GM10266 (cell line): ENCODE measurements at regions not wholly inside any gene's neighbourhood (a gene's known extent, or its start where the extent isn't known, plus 50 kb on each side); places are given as distances from the start of the nearest gene placed in this dataset.

Source experiments
- DNase-seq: peaks from one replicate; pipeline ENCODE4 v3.0.0; 2012; ENCODE audit errors: extremely low spot score
- TF ChIP-seq, protein P1 (sequence below): IDR thresholded peaks from 2 replicates; pipeline ENCODE4 v1.5.1; 2012; ENCODE audit warnings: mild to moderate bottlenecking, low read depth; ENCODE audit not compliant: control insufficient read depth, insufficient read depth; ENCODE audit errors: missing control alignments

DNA sequence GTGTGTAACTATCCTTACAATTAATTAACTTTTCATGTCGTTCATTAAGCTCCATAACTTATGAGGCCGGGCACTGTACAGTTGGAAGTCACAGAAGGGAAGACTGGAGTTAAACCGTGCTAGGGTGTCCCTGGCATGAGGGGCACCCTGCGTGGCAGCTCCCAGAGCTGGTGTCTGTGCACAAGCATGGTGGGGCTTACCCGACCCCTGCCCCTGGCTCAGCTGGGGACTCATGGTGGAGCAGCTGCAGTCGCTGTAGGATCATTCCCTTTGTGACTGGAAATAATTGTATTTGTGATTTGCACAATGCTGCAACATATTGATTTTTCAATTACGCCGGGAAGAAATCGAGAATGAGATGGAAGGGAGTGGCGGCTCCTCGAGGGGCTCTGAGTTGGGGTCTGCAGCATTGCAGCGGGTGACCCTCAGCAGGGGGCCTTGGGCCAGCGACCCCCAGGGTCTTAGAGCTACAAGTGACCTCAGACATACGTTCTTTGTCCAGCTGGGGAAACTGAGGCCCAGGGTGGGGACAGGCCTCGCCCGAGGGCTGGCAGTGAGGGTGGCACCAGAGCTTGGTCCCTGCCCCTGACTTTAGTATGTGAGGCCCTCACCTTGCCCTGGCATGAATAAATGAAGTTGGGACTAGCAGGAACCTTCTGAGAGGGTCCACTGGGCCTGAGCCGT, 125.4 kb downstream of the KIF26A start:
- TF ChIP-seq, protein P1, sequence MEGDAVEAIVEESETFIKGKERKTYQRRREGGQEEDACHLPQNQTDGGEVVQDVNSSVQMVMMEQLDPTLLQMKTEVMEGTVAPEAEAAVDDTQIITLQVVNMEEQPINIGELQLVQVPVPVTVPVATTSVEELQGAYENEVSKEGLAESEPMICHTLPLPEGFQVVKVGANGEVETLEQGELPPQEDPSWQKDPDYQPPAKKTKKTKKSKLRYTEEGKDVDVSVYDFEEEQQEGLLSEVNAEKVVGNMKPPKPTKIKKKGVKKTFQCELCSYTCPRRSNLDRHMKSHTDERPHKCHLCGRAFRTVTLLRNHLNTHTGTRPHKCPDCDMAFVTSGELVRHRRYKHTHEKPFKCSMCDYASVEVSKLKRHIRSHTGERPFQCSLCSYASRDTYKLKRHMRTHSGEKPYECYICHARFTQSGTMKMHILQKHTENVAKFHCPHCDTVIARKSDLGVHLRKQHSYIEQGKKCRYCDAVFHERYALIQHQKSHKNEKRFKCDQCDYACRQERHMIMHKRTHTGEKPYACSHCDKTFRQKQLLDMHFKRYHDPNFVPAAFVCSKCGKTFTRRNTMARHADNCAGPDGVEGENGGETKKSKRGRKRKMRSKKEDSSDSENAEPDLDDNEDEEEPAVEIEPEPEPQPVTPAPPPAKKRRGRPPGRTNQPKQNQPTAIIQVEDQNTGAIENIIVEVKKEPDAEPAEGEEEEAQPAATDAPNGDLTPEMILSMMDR = no peak
- no peak for DNase-seq

DNA sequence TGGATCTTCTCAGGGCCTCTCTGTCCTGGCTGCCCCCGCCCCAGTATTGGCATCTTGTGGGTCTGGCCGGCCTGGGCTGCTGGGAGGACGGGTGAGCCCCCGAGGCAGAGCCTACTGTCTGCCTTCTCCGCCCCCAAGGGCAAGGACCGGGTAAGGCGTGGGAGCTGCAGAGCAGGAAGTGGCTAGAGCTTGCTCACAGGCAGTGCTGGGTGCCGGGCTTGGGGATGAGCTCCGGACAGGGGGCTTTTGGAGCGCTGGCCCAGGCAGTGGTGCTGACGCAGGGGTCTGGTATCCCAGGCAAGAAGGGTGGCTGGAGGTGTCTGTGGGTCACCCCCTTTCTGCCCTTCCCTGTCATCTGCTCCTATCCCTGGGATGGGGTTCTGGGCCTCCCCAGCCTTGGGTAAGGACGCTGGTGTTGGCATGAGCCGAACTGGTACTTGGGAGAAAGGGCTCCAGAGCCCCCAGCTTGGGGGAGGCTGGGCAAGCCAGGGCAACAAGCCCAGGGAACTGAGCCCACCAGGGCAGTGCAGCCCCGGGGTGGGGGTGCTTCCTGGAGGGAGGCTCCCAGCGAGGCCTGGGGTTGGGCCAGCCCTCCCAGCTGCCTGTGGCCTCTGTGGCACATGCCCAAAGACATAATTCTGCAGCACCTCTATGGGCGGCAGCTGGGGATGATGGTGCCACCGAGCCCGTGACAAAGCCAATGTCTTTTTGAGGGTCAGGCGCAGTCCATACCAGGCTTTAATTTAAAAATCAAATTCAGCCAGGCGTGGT, 126.3 kb downstream of the KIF26A start:
- TF ChIP-seq, protein P1 = no peak
- DNase-seq = no peak

DNA sequence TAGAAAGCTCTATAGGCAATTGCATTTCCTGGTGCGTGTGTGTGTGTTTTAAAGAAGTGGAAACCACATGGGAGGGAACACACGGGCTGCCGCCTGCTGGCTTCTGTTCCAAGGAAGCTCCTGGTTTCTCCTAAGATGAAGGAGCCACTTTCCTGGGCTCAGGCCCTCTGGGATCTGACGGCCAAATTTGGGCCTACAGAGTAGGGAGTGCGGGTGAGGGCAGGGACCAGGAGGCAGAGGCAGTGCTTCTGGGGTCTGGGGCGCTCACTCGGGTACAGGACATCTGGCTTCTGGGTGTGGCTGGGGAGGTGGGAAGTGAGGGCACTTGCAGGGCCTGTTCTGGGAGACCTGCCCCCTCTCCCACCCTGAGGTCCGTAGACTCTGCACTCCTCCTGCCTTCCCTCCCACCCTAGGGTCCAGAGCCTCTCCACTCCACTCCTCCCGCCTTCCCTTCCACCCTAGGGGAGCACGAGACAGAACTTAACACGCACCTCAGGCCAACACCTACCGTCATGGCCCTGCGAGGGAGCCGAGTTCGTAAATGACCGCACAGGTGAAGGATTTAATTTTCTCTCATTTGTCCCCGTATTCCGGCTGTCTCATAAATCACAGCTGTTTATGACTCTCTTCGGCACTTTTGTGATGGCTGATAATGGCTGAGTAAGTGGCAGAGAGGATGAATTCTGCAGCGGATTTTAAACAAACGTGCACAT, 127.7 kb downstream of the KIF26A start:
- no peak for DNase-seq

DNA sequence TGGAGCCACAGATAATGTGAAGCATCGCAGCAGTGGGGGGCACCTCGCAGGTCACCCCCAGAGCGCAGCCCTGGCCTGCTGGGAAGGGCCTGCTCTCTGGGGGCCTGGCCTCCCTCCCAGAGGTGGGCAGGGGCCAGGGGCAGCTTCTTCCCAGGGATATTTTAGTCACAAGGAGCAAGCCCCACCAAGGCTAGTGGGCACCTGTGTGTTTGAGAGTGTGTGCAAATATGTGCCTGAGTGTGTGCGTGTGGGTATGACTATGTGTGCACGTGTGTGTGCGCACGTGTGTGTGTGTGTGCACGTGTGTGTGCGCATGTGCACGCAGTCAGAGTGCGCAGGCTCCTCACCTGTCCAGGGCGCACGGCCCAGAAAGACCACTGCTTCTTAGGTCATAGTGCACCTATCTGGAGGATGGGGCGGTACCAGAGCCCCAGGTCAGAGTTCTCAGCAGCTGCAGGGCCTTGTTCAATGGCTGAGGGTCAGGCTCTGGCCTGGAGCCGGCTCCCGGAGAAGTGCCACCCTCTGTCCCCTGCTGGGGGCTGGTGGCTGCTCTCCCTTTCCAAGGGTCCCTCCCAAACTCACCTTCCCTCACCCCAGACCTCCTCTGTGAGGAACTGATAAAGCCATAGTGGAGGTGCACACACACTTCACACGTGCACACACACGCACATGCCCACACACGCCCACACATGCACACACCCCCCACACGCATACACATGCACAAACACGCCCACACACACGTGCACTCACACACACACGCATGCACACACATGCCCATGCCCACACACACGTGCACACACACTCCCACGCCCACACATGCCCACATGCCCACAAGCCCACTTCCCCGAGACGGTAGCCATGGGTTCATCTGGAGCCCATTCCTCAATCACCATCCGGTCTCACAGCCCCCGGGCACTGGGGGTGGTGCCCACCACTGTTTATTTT, 128.5 kb downstream of the KIF26A start:
- DNase-seq = no peak
- TF ChIP-seq, protein P1 = no peak

More for the DNA sequence above, 127.7 kb downstream of the KIF26A start:
- TF ChIP-seq, protein P1 = no peak

DNA sequence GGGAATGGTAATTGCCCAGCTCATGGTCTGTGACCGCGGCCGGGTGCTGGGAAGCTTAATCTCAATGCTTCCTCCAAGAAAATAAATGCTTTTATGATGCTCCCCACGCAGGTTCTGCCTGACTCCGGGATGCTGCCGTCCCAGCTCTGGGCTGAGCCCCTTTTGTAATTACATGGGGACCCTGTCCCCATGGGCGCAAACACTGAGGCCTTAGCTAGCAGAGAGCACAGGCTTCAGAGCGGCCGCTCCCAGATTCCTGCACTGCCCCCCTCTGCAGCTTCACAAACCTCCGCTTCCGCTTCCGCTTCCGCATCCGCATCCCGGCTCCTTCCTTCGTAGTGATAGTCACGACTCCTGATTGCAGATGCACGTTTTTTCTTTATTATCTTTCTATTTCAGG, 129.5 kb downstream of the KIF26A start:
- no peak for DNase-seq
- TF ChIP-seq, protein P1 = no peak

DNA sequence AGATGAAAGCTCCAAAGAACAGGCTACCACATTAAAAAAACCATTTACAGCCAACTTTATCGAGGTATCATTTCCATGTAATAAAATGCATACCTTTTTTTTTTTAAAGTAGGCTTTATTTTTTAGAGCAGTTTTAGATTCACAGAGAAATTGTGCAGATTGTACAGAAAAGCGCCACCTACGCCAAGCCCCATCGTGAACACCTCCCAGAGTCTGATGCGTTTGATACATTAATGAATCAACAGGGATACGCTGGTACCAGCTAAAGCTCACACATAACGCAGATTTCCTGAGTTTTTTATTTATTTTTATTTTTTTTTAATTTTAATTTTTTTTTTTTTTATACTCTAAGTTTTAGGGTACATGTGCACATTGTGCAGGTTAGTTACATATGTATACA, 129.9 kb downstream of the KIF26A start:
- TF ChIP-seq, protein P1 = no peak

More for the DNA sequence above, 129.9 kb downstream of the KIF26A start:
- no peak for DNase-seq
